ENCODE measurements at regions not wholly inside any gene's neighbourhood (a gene's known extent, or its start where the extent isn't known, plus 50 kb on each side); places are given as distances from the start of the nearest gene placed in this dataset.

- intact Hi-C loops (cut with DNase I) = no loop called here
- no peaks in the 10 kb centered on the region for H3K36me3 ChIP-seq
- H3K27me3 ChIP-seq = no peaks in the 10 kb centered on the region
- H3K9me3 ChIP-seq = no peaks in the 10 kb centered on the region
- DNase-seq (ENCODE audit: extremely low spot score in 2 of 2) = no peak
- no peak overlapping the region for H3K27ac ChIP-seq
- no peak overlapping the region for H3K4me3 ChIP-seq
- H3K4me1 ChIP-seq = no peaks in the 10 kb centered on the region
- TF ChIP-seq POLR2A (IDR thresholded peaks at IDR 0.05) = no peak
- no peak for TF ChIP-seq POLR2AphosphoS5 (IDR thresholded peaks at IDR 0.05; ENCODE audit: insufficient read depth in 1 of 2, low read depth in 1 of 2)
- TF ChIP-seq CTCF (IDR thresholded peaks at IDR 0.05) = no peak
Observed at GRCh38 chr7:26470691-26471090, 179.0 kb downstream of the SNX10 start.

DNA sequence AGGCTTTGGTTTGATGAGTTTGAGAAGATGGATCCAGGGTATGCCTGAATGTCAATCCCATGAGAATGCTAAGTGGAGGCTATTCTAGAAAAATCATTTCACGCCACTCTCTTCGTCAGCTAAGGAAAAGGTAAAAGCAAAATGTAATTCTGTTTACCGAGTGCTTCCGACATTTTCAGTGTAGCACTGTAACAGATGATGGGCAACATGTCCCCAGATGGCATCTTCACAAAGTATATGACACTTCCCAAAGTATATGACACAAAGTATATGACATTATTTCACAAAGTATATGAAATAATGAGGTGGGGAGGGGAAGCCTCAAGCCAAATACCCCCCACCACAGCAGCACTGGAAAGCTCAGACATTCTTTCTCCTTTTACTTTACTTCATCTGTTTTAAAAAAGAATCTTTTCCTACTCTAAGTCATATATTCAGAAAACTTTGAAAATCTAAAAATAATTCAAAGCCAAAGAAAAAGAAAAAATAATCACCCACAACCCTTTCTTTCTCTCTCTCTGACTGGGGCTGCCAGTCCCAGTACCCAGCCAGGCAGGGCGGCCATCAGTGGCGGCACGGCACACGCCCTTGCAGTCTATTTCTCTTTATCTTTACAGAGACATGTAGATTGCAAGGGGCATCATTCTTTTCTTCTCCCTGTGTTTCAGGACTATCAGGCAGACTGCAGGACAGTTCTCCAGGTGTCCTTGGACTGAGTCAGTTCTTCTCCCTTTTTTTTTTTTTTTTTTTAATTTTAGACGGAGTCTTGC is 179.8 kb downstream of the SNX10 start:
- Histone ChIP-seq H3K27ac (no peak overlapping the region), H3K36me3 (no peaks in the 10 kb centered on the region), H3K9me3 (no peaks in the 10 kb centered on the region), H3K4me3 (no peak overlapping the region), H3K27me3 (no peaks in the 10 kb centered on the region), H3K4me1 (no peaks in the 10 kb centered on the region)
- no peak for TF ChIP-seq POLR2AphosphoS5 (IDR thresholded peaks at IDR 0.05; ENCODE audit: insufficient read depth in 1 of 2, low read depth in 1 of 2)
- TF ChIP-seq CTCF (IDR thresholded peaks at IDR 0.05) = no peak
- no peak for TF ChIP-seq POLR2A (IDR thresholded peaks at IDR 0.05)
- intact Hi-C loops (cut with DNase I) = no loop called here
- DNase-seq (ENCODE audit: extremely low spot score in 2 of 2) = no peak

- intact Hi-C loops (cut with DNase I) = no loop called here
- TF ChIP-seq POLR2AphosphoS5 (IDR thresholded peaks at IDR 0.05; ENCODE audit: insufficient read depth in 1 of 2, low read depth in 1 of 2) (no peak), CTCF (IDR thresholded peaks at IDR 0.05) (no peak), POLR2A (IDR thresholded peaks at IDR 0.05) (no peak)
- Histone ChIP-seq H3K27me3 (no peaks in the 10 kb centered on the region), H3K36me3 (no peaks in the 10 kb centered on the region), H3K4me1 (no peaks in the 10 kb centered on the region), H3K4me3 (no peak overlapping the region), H3K9me3 (no peaks in the 10 kb centered on the region), H3K27ac (no peak overlapping the region)
- no peak for DNase-seq (ENCODE audit: extremely low spot score in 2 of 2)
Observed at GRCh38 chr7:26472971-26473370, 181.3 kb downstream of the SNX10 start.

DNA sequence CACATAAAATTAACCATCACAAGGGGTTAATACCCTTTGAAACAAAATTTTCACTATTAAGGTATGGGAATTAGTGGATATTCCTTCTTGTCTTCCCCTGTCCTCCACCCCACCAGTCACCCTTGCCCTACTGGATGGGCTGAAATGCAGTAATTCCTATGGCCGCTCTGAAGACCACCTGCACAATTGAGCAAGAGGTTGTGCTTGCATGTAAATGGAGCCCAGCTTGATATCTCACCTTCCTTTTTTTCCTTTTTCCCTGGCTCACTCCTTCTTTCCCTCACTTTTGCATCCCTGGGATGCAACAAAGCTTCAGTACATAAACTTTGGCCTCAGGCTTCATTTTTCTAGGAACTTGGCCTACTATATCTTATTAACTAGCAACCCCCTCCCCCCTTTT is 184.6 kb downstream of the SNX10 start:
- Histone ChIP-seq H3K36me3 (no peaks in the 10 kb centered on the region), H3K4me3 (no peak overlapping the region), H3K4me1 (no peaks in the 10 kb centered on the region), H3K27ac (no peak overlapping the region), H3K27me3 (no peaks in the 10 kb centered on the region), H3K9me3 (no peaks in the 10 kb centered on the region)
- DNase-seq (ENCODE audit: extremely low spot score in 2 of 2) = no peak
- intact Hi-C loops (cut with DNase I) = no loop called here
- no peak for TF ChIP-seq POLR2AphosphoS5 (IDR thresholded peaks at IDR 0.05; ENCODE audit: insufficient read depth in 1 of 2, low read depth in 1 of 2)
- TF ChIP-seq CTCF (IDR thresholded peaks at IDR 0.05) = no peak
- no peak for TF ChIP-seq POLR2A (IDR thresholded peaks at IDR 0.05)

DNA sequence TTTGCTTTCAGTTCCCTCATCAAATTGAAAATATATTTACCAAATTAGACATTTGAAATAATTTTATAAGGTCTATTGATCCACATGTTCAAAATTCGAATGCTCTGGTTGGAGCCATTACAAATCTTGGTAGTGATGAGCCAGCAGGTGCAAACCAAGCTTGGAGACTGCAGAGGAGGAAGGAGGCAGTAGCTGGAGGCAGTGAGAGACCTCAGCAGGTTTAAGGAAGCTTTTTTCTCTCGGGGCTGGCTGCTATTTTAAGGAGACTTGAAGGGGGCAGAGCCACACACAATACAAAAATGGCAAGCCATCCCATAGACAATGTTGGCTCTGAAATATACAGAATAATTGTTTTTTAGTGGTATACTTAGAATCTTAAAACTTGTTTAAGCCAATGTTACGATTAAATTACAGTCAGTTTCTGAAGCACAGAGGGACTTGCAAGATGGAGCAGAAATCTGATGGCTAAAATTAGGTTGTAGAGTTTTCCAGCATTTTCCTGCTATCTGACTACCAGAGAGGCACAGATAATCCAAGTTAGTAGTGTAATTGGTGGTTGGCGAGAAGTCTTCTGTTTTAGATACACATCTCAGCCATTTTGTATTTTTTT is 185.8 kb downstream of the SNX10 start:
- intact Hi-C loops (cut with DNase I) = no loop called here
- Histone ChIP-seq H3K27ac (no peak overlapping the region), H3K27me3 (no peaks in the 10 kb centered on the region), H3K4me3 (no peak overlapping the region), H3K9me3 (no peaks in the 10 kb centered on the region), H3K4me1 (no peaks in the 10 kb centered on the region), H3K36me3 (no peaks in the 10 kb centered on the region)
- TF ChIP-seq POLR2AphosphoS5 (IDR thresholded peaks at IDR 0.05; ENCODE audit: insufficient read depth in 1 of 2, low read depth in 1 of 2) (no peak), POLR2A (IDR thresholded peaks at IDR 0.05) (no peak), CTCF (IDR thresholded peaks at IDR 0.05) (no peak)
- no peak for DNase-seq (ENCODE audit: extremely low spot score in 2 of 2)

Measured in vagina (tissue), 2 donors.